A549 (cell line): ENCODE measurements at regions not wholly inside any gene's neighbourhood (a gene's known extent, or its start where the extent isn't known, plus 50 kb on each side); places are given as distances from the start of the nearest gene placed in this dataset.

Experiments used
- GATA3 ChIP-seq: IDR thresholded peaks from 2 replicates; pipeline ENCODE4 v1.6.1; 2012; ENCODE audit warnings: borderline replicate concordance
- HMGXB4 ChIP-seq: fragments of 250-450 bp; sonication (Bioruptor Pico); IDR thresholded peaks from 2 replicates; pipeline ENCODE4 v1.5.0; 2021; ENCODE audit warnings: mild to moderate bottlenecking, moderate library complexity, borderline replicate concordance
- KDM5A ChIP-seq: fragments of 200-600 bp; sonication (generic); IDR thresholded peaks from 2 replicates; pipeline ENCODE4 v1.6.1; 2016; ENCODE audit warnings: antibody characterized with exemption, mild to moderate bottlenecking
- MYC ChIP-seq: IDR thresholded peaks from 2 replicates; pipeline ENCODE4 v1.6.1; 2012; ENCODE audit warnings: mild to moderate bottlenecking, inconsistent platforms, low read length, improper control_type of control experiment, borderline replicate concordance
- NFE2L2 ChIP-seq: fragments of 150-350 bp; conservative IDR thresholded peaks from 2 replicates; pipeline ENCODE4 v1.6.1; 2014; ENCODE audit warnings: low read length
- RFX5 ChIP-seq: fragments of 450-650 bp; IDR thresholded peaks from 2 replicates; pipeline ENCODE4 v1.7.1; 2014; ENCODE audit warnings: antibody characterized with exemption, mild to moderate bottlenecking, moderate library complexity
- SMC3 ChIP-seq: fragments of >200 bp; sonication (Bioruptor Twin); formaldehyde crosslinking; IDR thresholded peaks from 3 replicates; pipeline ENCODE4 v1.6.1; 2018; ENCODE audit warnings: inconsistent platforms
- SREBF2 ChIP-seq: fragments of 450-650 bp; IDR thresholded peaks from 2 replicates; pipeline ENCODE4 v1.6.1; 2014; ENCODE audit warnings: mild to moderate bottlenecking, moderate library complexity
- TF ChIP-seq, protein P1 (sequence below): fragments of >200 bp; sonication (Bioruptor Twin); formaldehyde crosslinking; IDR thresholded peaks from 3 replicates; pipeline ENCODE4 v1.5.1; 2016
- TF ChIP-seq, protein P2 (sequence below): IDR thresholded peaks from 2 replicates; pipeline ENCODE4 v1.6.1; 2012
- TF ChIP-seq, protein P3 (sequence below): fragments of 250-450 bp; sonication (Bioruptor Pico); IDR thresholded peaks from 2 replicates; pipeline ENCODE4 v1.5.0; 2020; ENCODE audit warnings: low read depth, mild to moderate bottlenecking, moderate library complexity

GRCh38 chr4:81700189-81700588 is 228.5 kb upstream of the RASGEF1B start:
- TF ChIP-seq GATA3 = no peak
- TF ChIP-seq, protein P1, sequence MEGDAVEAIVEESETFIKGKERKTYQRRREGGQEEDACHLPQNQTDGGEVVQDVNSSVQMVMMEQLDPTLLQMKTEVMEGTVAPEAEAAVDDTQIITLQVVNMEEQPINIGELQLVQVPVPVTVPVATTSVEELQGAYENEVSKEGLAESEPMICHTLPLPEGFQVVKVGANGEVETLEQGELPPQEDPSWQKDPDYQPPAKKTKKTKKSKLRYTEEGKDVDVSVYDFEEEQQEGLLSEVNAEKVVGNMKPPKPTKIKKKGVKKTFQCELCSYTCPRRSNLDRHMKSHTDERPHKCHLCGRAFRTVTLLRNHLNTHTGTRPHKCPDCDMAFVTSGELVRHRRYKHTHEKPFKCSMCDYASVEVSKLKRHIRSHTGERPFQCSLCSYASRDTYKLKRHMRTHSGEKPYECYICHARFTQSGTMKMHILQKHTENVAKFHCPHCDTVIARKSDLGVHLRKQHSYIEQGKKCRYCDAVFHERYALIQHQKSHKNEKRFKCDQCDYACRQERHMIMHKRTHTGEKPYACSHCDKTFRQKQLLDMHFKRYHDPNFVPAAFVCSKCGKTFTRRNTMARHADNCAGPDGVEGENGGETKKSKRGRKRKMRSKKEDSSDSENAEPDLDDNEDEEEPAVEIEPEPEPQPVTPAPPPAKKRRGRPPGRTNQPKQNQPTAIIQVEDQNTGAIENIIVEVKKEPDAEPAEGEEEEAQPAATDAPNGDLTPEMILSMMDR = no peak
- no peak for TF ChIP-seq SREBF2
- no peak for TF ChIP-seq SMC3
- TF ChIP-seq MYC = no peak
- TF ChIP-seq, protein P2, sequence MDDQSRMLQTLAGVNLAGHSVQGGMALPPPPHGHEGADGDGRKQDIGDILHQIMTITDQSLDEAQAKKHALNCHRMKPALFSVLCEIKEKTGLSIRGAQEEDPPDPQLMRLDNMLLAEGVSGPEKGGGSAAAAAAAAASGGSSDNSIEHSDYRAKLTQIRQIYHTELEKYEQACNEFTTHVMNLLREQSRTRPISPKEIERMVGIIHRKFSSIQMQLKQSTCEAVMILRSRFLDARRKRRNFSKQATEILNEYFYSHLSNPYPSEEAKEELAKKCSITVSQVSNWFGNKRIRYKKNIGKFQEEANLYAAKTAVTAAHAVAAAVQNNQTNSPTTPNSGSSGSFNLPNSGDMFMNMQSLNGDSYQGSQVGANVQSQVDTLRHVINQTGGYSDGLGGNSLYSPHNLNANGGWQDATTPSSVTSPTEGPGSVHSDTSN = no peak
- TF ChIP-seq NFE2L2 = no peak
- TF ChIP-seq, protein P3, sequence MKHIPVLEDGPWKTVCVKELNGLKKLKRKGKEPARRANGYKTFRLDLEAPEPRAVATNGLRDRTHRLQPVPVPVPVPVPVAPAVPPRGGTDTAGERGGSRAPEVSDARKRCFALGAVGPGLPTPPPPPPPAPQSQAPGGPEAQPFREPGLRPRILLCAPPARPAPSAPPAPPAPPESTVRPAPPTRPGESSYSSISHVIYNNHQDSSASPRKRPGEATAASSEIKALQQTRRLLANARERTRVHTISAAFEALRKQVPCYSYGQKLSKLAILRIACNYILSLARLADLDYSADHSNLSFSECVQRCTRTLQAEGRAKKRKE (CRISPR knock-in tag) = no peak
- TF ChIP-seq HMGXB4 = no peak
- TF ChIP-seq KDM5A = no peak
- no peak for TF ChIP-seq RFX5
